ENCODE measurements at regions not wholly inside any gene's neighbourhood (a gene's known extent, or its start where the extent isn't known, plus 50 kb on each side); places are given as distances from the start of the nearest gene placed in this dataset.

GRCh38 chr7:96547371-96547811 is 162.3 kb downstream of the SEM1 start:
- Histone ChIP-seq H3K4me1 (ENCODE audit: insufficient read depth, low read length, severe bottlenecking) (no peaks in the 10 kb centered on the region), H3K9ac (ENCODE audit: low read length) (no peak overlapping the region), H4K20me1 (ENCODE audit: insufficient read depth, low read length) (no peaks in the 10 kb centered on the region), H3K27me3 (ENCODE audit: insufficient read depth, low read length) (no peaks in the 10 kb centered on the region), H3K4me3 (ENCODE audit: low read depth, low read length, poor library complexity, severe bottlenecking) (no peak overlapping the region), H3K9me3 (ENCODE audit: low read length) (no peaks in the 10 kb centered on the region), H3K4me2 (ENCODE audit: low read length) (no peak overlapping the region), H3K79me2 (ENCODE audit: insufficient read depth, low read length) (no peaks in the 10 kb centered on the region), H3K9me2 (ENCODE audit: low read depth, low read length) (no peaks in the 10 kb centered on the region), H3K36me3 (ENCODE audit: insufficient read depth, low read length) (no peaks in the 10 kb centered on the region), H2AFZ (ENCODE audit: low read length) (no peak overlapping the region), H3K27ac (ENCODE audit: low read depth, low read length, poor library complexity, severe bottlenecking) (no peak overlapping the region), H3F3A (ENCODE audit: insufficient read depth, low read length) (no peaks in the 10 kb centered on the region)
- TF ChIP-seq CTCF (IDR thresholded peaks at IDR 0.05; ENCODE audit: low read length) (no peak), EZH2 (IDR thresholded peaks at IDR 0.05; ENCODE audit: borderline replicate concordance, low read length) (no peak)

- Histone ChIP-seq H3K79me2 (ENCODE audit: insufficient read depth, low read length) (no peaks in the 10 kb centered on the region), H3K9ac (ENCODE audit: low read length) (no peak overlapping the region), H3K27ac (ENCODE audit: low read depth, low read length, poor library complexity, severe bottlenecking) (no peak overlapping the region), H3F3A (ENCODE audit: insufficient read depth, low read length) (no peaks in the 10 kb centered on the region), H3K4me1 (ENCODE audit: insufficient read depth, low read length, severe bottlenecking) (no peaks in the 10 kb centered on the region), H3K36me3 (ENCODE audit: insufficient read depth, low read length) (no peaks in the 10 kb centered on the region), H3K9me3 (ENCODE audit: low read length) (no peaks in the 10 kb centered on the region), H4K20me1 (ENCODE audit: insufficient read depth, low read length) (no peaks in the 10 kb centered on the region), H3K27me3 (ENCODE audit: insufficient read depth, low read length) (no peaks in the 10 kb centered on the region), H3K9me2 (ENCODE audit: low read depth, low read length) (no peaks in the 10 kb centered on the region), H3K4me3 (ENCODE audit: low read depth, low read length, poor library complexity, severe bottlenecking) (no peak overlapping the region), H3K4me2 (ENCODE audit: low read length) (no peak overlapping the region), H2AFZ (ENCODE audit: low read length) (no peak overlapping the region)
- no peak for TF ChIP-seq EZH2 (IDR thresholded peaks at IDR 0.05; ENCODE audit: borderline replicate concordance, low read length)
These were observed 163.2 kb downstream of the SEM1 start for GRCh38 chr7:96546426-96546825.

- no peak overlapping the region for H3K4me3 ChIP-seq (ENCODE audit: low read depth, low read length, poor library complexity, severe bottlenecking)
- H3K9me2 ChIP-seq (ENCODE audit: low read depth, low read length) = no peaks in the 10 kb centered on the region
- H4K20me1 ChIP-seq (ENCODE audit: insufficient read depth, low read length) = no peaks in the 10 kb centered on the region
- H3K9me3 ChIP-seq (ENCODE audit: low read length) = no peaks in the 10 kb centered on the region
- H3K4me1 ChIP-seq (ENCODE audit: insufficient read depth, low read length, severe bottlenecking) = no peaks in the 10 kb centered on the region
- H3K9ac ChIP-seq (ENCODE audit: low read length) = no peak overlapping the region
- no peaks in the 10 kb centered on the region for H3F3A ChIP-seq (ENCODE audit: insufficient read depth, low read length)
- no peaks in the 10 kb centered on the region for H3K27me3 ChIP-seq (ENCODE audit: insufficient read depth, low read length)
- no peaks in the 10 kb centered on the region for H3K36me3 ChIP-seq (ENCODE audit: insufficient read depth, low read length)
- no peak overlapping the region for H3K4me2 ChIP-seq (ENCODE audit: low read length)
- no peaks in the 10 kb centered on the region for H3K79me2 ChIP-seq (ENCODE audit: insufficient read depth, low read length)
- H3K27ac ChIP-seq (ENCODE audit: low read depth, low read length, poor library complexity, severe bottlenecking) = no peak overlapping the region
- H2AFZ ChIP-seq (ENCODE audit: low read length) = no peak overlapping the region
- no peak for TF ChIP-seq EZH2 (IDR thresholded peaks at IDR 0.05; ENCODE audit: borderline replicate concordance, low read length)
- TF ChIP-seq CTCF (IDR thresholded peaks at IDR 0.05; ENCODE audit: low read length) = no peak
These were observed 170.2 kb downstream of the SEM1 start for GRCh38 chr7:96539471-96539870.

- Histone ChIP-seq H3K9ac (ENCODE audit: low read length) (no peak overlapping the region), H3K27ac (ENCODE audit: low read depth, low read length, poor library complexity, severe bottlenecking) (no peak overlapping the region), H3K9me3 (ENCODE audit: low read length) (no peaks in the 10 kb centered on the region), H3K36me3 (ENCODE audit: insufficient read depth, low read length) (no peaks in the 10 kb centered on the region), H3K4me3 (ENCODE audit: low read depth, low read length, poor library complexity, severe bottlenecking) (no peak overlapping the region), H3F3A (ENCODE audit: insufficient read depth, low read length) (no peaks in the 10 kb centered on the region), H3K4me2 (ENCODE audit: low read length) (no peak overlapping the region), H3K9me2 (ENCODE audit: low read depth, low read length) (no peaks in the 10 kb centered on the region), H3K4me1 (ENCODE audit: insufficient read depth, low read length, severe bottlenecking) (no peaks in the 10 kb centered on the region), H3K27me3 (ENCODE audit: insufficient read depth, low read length) (no peaks in the 10 kb centered on the region), H4K20me1 (ENCODE audit: insufficient read depth, low read length) (no peaks in the 10 kb centered on the region), H3K79me2 (ENCODE audit: insufficient read depth, low read length) (no peaks in the 10 kb centered on the region), H2AFZ (ENCODE audit: low read length) (no peak overlapping the region)
- TF ChIP-seq EZH2 (IDR thresholded peaks at IDR 0.05; ENCODE audit: borderline replicate concordance, low read length) = no peak
- no peak for TF ChIP-seq CTCF (IDR thresholded peaks at IDR 0.05; ENCODE audit: low read length)
These were observed 171.0 kb downstream of the SEM1 start for GRCh38 chr7:96538632-96539031.

All from OCI-LY1 (cell line).